T-helper 2 cell treated with Interferon-gamma antibody and Interleukin-4, amounts not matched to agents 100 ng/mL and 5 ng/mL, for 36 hours (primary cell): ENCODE measurements at regions not wholly inside any gene's neighbourhood (a gene's known extent, or its start where the extent isn't known, plus 50 kb on each side); places are given as distances from the start of the nearest gene placed in this dataset.
"Not testable (repeated sequence)": the region's sequence is repeated elsewhere in the genome, so short reads cannot be mapped to it uniquely, and the experiment has no call there.

Source experiments
- intact Hi-C: fragments of 100-400 bp; cut with micrococcal nuclease; formaldehyde crosslinking; loops from one replicate; pipeline ENCODE4 v1.15.1; 2023

GRCh38 chr6:19382676-19383075 is 454.5 kb upstream of the ID4 start:
- intact Hi-C loops: no loop called here

GRCh38 chr6:19391926-19392325 is 445.2 kb upstream of the ID4 start:
- intact Hi-C loops: no loop called here

- intact Hi-C loops: no loop called here
Observed at GRCh38 chr6:19394051-19394450, 443.1 kb upstream of the ID4 start.

- intact Hi-C loops: no loop called here
Observed at GRCh38 chr6:19394687-19395086, 442.5 kb upstream of the ID4 start.

- intact Hi-C loops: no loop called here
Observed at GRCh38 chr6:19395316-19395715, 441.9 kb upstream of the ID4 start.

- intact Hi-C loops: no loop called here
Observed at GRCh38 chr6:19399406-19399805, 437.8 kb upstream of the ID4 start.

GRCh38 chr6:19404884-19405283 is 432.3 kb upstream of the ID4 start:
- intact Hi-C loops: not testable (repeated sequence)

GRCh38 chr6:19408331-19408730 is 428.8 kb upstream of the ID4 start:
- intact Hi-C loops: no loop called here

- intact Hi-C loops: no loop called here
Observed at GRCh38 chr6:19410481-19410880, 426.7 kb upstream of the ID4 start.

GRCh38 chr6:19413323-19413722 is 423.8 kb upstream of the ID4 start:
- intact Hi-C loops: no loop called here

- intact Hi-C loops: no loop called here
Observed at GRCh38 chr6:19415605-19416326, 421.4 kb upstream of the ID4 start.

- intact Hi-C loops: no loop called here
Observed at GRCh38 chr6:19416811-19417210, 420.4 kb upstream of the ID4 start.

GRCh38 chr6:19417713-19418112 is 419.5 kb upstream of the ID4 start:
- intact Hi-C loops: no loop called here

- intact Hi-C loops: no loop called here
Observed at GRCh38 chr6:19424853-19425252, 412.3 kb upstream of the ID4 start.

- intact Hi-C loops: no loop called here
Observed at GRCh38 chr6:19427548-19427947, 409.6 kb upstream of the ID4 start.

GRCh38 chr6:19432966-19433498 is 404.1 kb upstream of the ID4 start:
- intact Hi-C loops: no loop called here

- intact Hi-C loops: no loop called here
Observed at GRCh38 chr6:19434065-19434464, 403.1 kb upstream of the ID4 start.

GRCh38 chr6:19435755-19436154 is 401.4 kb upstream of the ID4 start:
- intact Hi-C loops: no loop called here

- intact Hi-C loops: no loop called here
Observed at GRCh38 chr6:19438566-19439353, 398.4 kb upstream of the ID4 start.

GRCh38 chr6:19440531-19440930 is 396.6 kb upstream of the ID4 start:
- intact Hi-C loops: no loop called here

- intact Hi-C loops: no loop called here
Observed at GRCh38 chr6:19443411-19443810, 393.8 kb upstream of the ID4 start.

GRCh38 chr6:19444041-19444440 is 393.1 kb upstream of the ID4 start:
- intact Hi-C loops: no loop called here

GRCh38 chr6:19444481-19444880 is 392.7 kb upstream of the ID4 start:
- intact Hi-C loops: no loop called here
